HK-2 (cell line): ENCODE measurements at regions not wholly inside any gene's neighbourhood (a gene's known extent, or its start where the extent isn't known, plus 50 kb on each side); places are given as distances from the start of the nearest gene placed in this dataset.
"Not testable (repeated sequence)": the region's sequence is repeated elsewhere in the genome, so short reads cannot be mapped to it uniquely, and the experiment has no call there.

Experiments used
- DNase-seq: peaks from one replicate; pipeline ENCODE4 v3.0.0-alpha.2; 2018; ENCODE audit not compliant: unreplicated experiment

DNA sequence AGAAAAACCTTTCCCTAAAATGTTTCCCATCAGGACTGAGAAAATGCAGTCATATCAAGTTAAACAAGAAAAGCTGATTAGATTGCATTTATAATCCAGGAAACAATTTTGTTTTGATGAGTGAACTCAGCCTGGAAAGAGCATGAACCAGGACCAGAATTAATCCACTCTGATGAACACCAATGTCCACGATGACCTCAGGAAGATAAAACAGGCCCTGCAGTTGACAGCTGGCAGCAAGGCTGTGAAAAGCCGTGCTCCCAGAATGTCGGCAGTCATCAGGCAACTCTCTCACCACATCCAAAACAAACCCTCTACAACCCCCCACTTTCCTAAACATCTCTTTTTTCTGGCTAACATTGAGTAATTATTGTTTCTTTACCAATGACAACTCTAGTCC, 74.0 kb upstream of the PROKR2 start:
- DNase-seq: no peak

DNA sequence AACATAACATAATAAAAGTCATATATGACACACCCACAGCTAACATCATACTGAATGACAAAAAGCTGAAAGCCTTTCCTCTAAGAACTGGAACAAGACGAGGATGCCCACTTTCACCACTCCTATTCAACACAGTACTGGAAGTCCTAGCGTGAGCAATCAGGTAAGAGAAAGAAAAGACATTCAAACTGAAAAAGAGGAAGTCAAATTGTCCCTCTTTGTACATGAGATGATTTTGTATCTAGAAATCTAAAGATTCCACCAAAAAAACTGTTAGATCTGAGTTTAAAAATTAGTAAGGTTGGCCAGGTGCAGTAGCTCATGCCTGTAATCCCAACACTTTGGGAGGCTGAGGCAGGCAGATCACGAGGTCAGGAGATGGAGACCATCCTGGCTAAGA, 70.1 kb upstream of the PROKR2 start:
- DNase-seq: not testable (repeated sequence)

- DNase-seq: not testable (repeated sequence)
Measured at GRCh38 chr20:5381527-5381926, 64.8 kb upstream of the PROKR2 start.

- no peak for DNase-seq
Measured at GRCh38 chr20:5377484-5377883, 60.7 kb upstream of the PROKR2 start.

DNA sequence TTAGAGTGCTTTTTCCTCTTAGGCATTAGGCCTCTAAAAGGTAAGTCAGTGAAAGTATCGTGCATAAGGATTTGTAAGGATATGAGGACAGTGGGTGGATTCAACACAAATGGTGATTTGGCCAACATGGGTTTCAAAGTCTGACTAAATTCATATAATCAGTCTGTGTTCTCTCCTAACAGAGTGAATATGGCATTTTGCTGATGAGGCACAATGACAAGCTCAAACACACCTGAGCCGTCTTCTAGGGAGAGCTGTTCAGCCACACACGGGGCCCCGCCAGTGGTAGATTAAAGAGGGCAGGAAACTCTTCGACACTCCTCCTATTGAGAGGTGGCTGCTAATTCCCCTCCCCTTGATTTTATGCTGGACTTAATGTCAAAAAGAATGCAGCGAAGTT, 59.5 kb upstream of the PROKR2 start:
- no peak for DNase-seq

GRCh38 chr20:5374171-5374570, 57.4 kb upstream of the PROKR2 start:
- DNase-seq: no peak

GRCh38 chr20:5372371-5372770, 55.6 kb upstream of the PROKR2 start:
- no peak for DNase-seq

DNA sequence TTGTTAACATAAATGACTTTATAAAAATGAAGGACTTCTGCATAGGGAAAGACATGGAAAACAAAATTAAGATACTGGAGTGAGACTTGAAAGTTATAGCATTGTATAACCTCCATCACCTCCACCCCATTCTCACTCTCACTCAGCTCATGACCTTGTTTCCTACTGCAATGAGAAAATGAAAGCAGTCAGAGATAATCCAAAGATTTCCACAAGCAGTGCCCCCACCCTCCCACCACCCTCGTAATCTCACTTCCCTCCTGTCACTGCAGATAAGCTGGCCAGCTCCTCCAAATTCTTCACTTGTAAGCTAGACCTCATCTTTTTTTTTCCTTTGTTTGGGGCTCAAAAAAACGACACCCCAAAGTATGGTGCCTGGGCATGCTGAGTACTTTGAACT, 52.9 kb upstream of the PROKR2 start:
- no peak for DNase-seq
